CD4-positive, alpha-beta memory T cell (primary cell): ENCODE measurements at regions not wholly inside any gene's neighbourhood (a gene's known extent, or its start where the extent isn't known, plus 50 kb on each side); places are given as distances from the start of the nearest gene placed in this dataset.

Experiments used
- CTCF ChIA-PET: fragments of 350-600 bp; sonication (Branson Sonifier 250); formaldehyde crosslinking; loops from one replicate; lab custom pipeline; 2021; ENCODE audit warnings: inconsistent platforms; ENCODE audit not compliant: partially characterized antibody; lab: Charles Lee
- POLR2A ChIA-PET: fragments of 350-600 bp; sonication (Branson Sonifier 250); formaldehyde crosslinking; loops from one replicate; lab custom pipeline; 2021; ENCODE audit not compliant: partially characterized antibody; lab: Charles Lee
- DNase-seq, 5 donors: peaks; one replicate each; pipeline versions ENCODE4 v3.0.0 to v3.0.0-alpha.2; 2020 to 2022; ENCODE audit warnings: mixed read lengths in 1 of 5
- H3K27ac ChIP-seq: one replicate; pipeline ENCODE4 v1.7.0; 2013; ENCODE audit warnings: low read depth, low read length
- H3K27me3 ChIP-seq: 2 replicates; pipeline ENCODE4 v1.7.0; 2013; ENCODE audit warnings: mild to moderate bottlenecking, low read length, moderate library complexity; ENCODE audit not compliant: insufficient read depth
- H3K36me3 ChIP-seq: 2 replicates; pipeline ENCODE4 v1.7.0; 2013; ENCODE audit warnings: mild to moderate bottlenecking, low read length, moderate library complexity; ENCODE audit not compliant: insufficient read depth
- H3K4me1 ChIP-seq: 2 replicates; pipeline ENCODE4 v1.7.0; 2013; ENCODE audit warnings: mild to moderate bottlenecking, low read length, moderate library complexity; ENCODE audit not compliant: insufficient read depth
- H3K4me3 ChIP-seq, 2 donors: one replicate each; pipeline ENCODE4 v1.7.0; 2013; ENCODE audit warnings: low read length in 2 of 2, mild to moderate bottlenecking in 1 of 2
- H3K9me3 ChIP-seq, 2 donors: one replicate each; pipeline ENCODE4 v1.7.0; 2013; ENCODE audit warnings: low read length in 2 of 2, control low read depth in 1 of 2; ENCODE audit not compliant: control insufficient read depth in 1 of 2
- H3K27ac Mint-ChIP-seq, 7 donors: one replicate each; pipeline ENCODE4 v1.8.0; 2020 to 2021; ENCODE audit warnings: mixed read lengths in 7 of 7, mild to moderate bottlenecking in 6 of 7, inconsistent platforms in 3 of 7, moderate library complexity in 3 of 7
- H3K27me3 Mint-ChIP-seq, 2 donors: one replicate each; pipeline ENCODE4 v1.8.0; 2020 to 2021; ENCODE audit warnings: mixed read lengths in 2 of 2
- H3K36me3 Mint-ChIP-seq, 2 donors: one replicate each; pipeline ENCODE4 v1.8.0; 2020 to 2021; ENCODE audit warnings: mixed read lengths in 2 of 2, inconsistent platforms in 1 of 2, mild to moderate bottlenecking in 1 of 2
- H3K4me1 Mint-ChIP-seq, 4 donors: one replicate each; pipeline ENCODE4 v1.8.0; 2020 to 2021; ENCODE audit warnings: mixed read lengths in 4 of 4, mild to moderate bottlenecking in 1 of 4
- H3K4me3 Mint-ChIP-seq, 8 donors: one replicate each; pipeline ENCODE4 v1.8.0; 2020 to 2021; ENCODE audit warnings: mixed read lengths in 8 of 8, mild to moderate bottlenecking in 7 of 8, moderate library complexity in 6 of 8, inconsistent platforms in 3 of 8
- H3K9me3 Mint-ChIP-seq, 8 donors: one replicate each; pipeline ENCODE4 v1.8.0; 2020 to 2021; ENCODE audit warnings: mixed read lengths in 8 of 8, mild to moderate bottlenecking in 5 of 8, inconsistent platforms in 3 of 8, moderate library complexity in 1 of 8
- intact Hi-C: fragments of 100-400 bp; cut with micrococcal nuclease; formaldehyde crosslinking; loops from one replicate; pipeline ENCODE4 v1.15.1; 2023

DNA sequence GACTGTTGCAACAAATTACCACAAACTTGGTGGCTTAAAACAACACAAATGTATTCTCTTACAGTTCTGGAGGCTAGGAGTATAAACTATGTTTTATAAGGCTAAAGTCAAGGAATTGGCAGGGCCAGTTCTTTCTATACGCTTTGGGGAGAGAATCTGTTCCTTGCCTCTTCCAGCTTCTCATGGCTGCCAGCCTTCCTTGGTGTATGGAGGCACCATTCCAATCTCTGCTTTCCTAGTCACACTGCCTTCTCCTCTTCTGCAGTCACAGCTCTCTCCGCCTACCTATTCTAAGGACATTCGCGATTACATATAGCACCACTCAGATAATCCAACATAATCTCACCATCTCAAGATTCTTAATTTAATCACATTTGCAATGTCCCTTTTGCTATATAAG lies 140.4 kb upstream of the GNAO1 start:
- Mint-ChIP-seq H3K27me3 (peaks cover 4% of the 10 kb centered on the region in 2 donors), H3K4me3 (no peak overlapping the region), H3K27ac (no peak overlapping the region), H3K4me1 (peaks cover 0 to 2% (median under 1%) of the 10 kb centered on the region in 4 donors), H3K36me3 (no peaks in the 10 kb centered on the region), H3K9me3 (no peaks in the 10 kb centered on the region)
- DNase-seq, result no peak
- Histone ChIP-seq H3K27ac (no peak overlapping the region), H3K4me3 (no peak overlapping the region), H3K36me3 (no peaks in the 10 kb centered on the region), H3K4me1 (no peaks in the 10 kb centered on the region), H3K27me3 (no peaks in the 10 kb centered on the region), H3K9me3 (no peaks in the 10 kb centered on the region)
- intact Hi-C loops, result no loop called here
- ChIA-PET POLR2A (interaction anchor here (1.4 kb wide), 1 partner anchor 152 kb away, joined by 3 read pairs; no protein-coding TSS in a partner anchor), CTCF (interaction anchor here (1.7 kb wide), 1 partner anchor 268 kb away, joined by 4 read pairs; no protein-coding TSS in a partner anchor)

DNA sequence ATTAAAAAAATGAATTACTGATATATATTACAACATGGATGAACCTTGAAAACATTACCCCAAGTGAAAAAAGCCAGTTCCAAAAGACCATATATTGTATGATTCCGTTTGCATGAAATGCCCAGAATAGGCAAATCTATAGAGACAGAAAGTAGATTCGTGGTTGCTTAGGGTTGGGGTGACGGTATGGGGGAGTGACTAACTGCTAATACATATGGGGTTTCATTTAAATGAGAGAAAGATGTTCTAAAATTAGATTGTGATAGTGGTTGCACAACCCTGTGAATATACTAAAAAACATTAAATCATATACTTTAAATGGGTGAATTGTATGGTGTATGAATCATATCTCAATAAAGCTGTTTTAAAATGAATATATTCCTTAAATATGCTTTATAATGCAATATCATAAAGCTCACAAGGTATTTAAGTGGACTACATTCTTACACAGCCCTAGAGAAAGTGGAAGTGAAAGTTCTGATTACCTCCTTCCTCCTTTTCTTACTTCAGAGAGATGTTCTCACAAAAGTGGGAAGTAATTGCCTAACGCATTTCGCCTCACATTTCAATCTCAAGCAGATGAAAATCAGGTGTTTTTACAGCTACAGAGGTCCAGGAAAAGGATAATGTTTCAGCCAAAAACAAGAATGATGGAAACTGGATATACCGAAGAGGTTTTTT lies 142.7 kb upstream of the GNAO1 start:
- Histone ChIP-seq H3K27me3 (no peaks in the 10 kb centered on the region), H3K27ac (no peak overlapping the region), H3K9me3 (no peaks in the 10 kb centered on the region), H3K36me3 (no peaks in the 10 kb centered on the region), H3K4me1 (no peaks in the 10 kb centered on the region), H3K4me3 (no peak overlapping the region)
- peak overlapping the region in 6 of 8 donors; percentile 35 to 68 (median 56) for H3K4me3 Mint-ChIP-seq
- H3K27me3 Mint-ChIP-seq, result peaks cover 0 to 4% of the 10 kb centered on the region in 2 donors
- DNase-seq, result no peak
- ChIA-PET CTCF (interaction anchor here (1.1 to 2.6 kb wide), 2 partner anchors 154 to 270 kb away, joined by 3 to 8 read pairs; no protein-coding TSS in a partner anchor), POLR2A (no interaction called here)
- H3K27ac Mint-ChIP-seq, result peak overlapping the region in 1 of 7 donors; percentile 53
- intact Hi-C loops, result no loop called here
- H3K4me1 Mint-ChIP-seq, result peaks cover 0 to 2% (median under 1%) of the 10 kb centered on the region in 4 donors
- no peaks in the 10 kb centered on the region for H3K36me3 Mint-ChIP-seq
- no peaks in the 10 kb centered on the region for H3K9me3 Mint-ChIP-seq

DNA sequence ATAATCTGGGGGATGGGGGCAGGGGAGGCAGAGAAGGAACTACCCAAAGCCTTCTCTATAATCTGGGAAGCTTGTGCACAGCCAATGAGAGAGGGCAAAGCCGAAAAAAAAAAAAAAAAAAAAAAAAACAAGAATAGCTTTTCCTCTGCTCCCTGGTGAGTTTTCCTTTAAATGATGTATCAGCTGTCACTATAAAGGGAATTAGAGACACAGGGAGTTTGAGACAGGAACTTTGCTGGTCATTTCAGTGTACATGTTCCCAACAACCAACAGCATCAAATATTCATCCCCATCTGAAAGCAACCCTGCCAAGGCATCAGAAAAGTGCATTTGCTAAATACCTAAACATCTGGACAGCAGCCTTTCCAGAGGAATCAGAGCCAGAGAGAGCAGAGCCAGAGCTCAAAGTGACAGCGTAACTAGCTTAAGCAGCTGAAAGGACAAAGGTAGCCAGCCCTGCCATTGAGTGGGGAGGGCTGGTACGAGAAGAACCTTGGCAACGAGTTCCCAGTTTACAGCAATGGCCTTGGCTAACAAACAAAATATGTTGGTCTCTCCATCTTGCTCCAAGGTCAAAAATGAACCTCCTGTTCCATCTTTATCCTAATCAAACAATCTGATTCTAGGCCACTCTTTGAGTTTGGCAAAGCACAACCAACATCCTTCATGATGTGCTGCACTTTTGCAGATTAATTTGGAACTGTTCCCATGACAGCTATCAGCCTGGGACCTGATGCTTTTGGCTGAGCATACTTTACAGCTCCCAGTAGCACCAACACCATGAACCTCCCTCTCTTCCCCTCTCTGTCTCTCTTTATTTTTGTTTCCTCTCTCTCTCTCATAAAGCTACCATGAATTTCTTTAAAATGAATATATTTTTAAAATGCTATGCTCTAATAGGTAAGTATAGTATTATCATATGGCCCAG lies 143.7 kb upstream of the GNAO1 start:
- ChIA-PET POLR2A (no interaction called here), CTCF (interaction anchor here (2.6 kb wide), 1 partner anchor 271 kb away, joined by 8 read pairs; no protein-coding TSS in a partner anchor)
- H3K9me3 ChIP-seq, result no peaks in the 10 kb centered on the region
- intact Hi-C loops, result no loop called here
- Mint-ChIP-seq H3K27ac (no peak overlapping the region), H3K4me3 (no peak overlapping the region), H3K9me3 (no peaks in the 10 kb centered on the region), H3K36me3 (no peaks in the 10 kb centered on the region), H3K27me3 (peaks cover 0 to 4% of the 10 kb centered on the region in 2 donors), H3K4me1 (peaks cover 0 to 2% (median under 1%) of the 10 kb centered on the region in 4 donors)
- H3K4me3 ChIP-seq, result no peak overlapping the region
- H3K36me3 ChIP-seq, result no peaks in the 10 kb centered on the region
- no peak for DNase-seq
- no peaks in the 10 kb centered on the region for H3K27me3 ChIP-seq
- H3K4me1 ChIP-seq, result no peaks in the 10 kb centered on the region
- H3K27ac ChIP-seq, result no peak overlapping the region

DNA sequence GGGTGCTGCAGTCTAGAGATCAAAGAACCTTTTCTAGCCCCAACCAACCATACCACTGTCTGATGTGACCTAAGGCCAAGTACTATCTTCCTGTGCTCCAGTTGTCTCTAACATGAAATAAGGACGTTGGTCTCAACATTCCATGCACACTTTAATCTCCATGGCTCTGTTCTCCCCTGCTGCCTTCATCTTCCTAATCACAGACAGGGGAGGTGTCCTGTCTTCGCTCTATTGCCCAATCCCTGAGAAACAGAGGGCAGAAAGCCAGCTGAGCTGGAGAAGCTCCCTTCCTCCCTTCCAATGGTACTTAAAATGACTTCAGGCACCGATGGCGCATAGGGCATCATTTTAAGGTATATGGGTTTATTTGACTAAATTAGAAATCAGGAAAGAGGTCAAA lies 148.9 kb upstream of the GNAO1 start:
- no peaks in the 10 kb centered on the region for H3K36me3 ChIP-seq
- no peaks in the 10 kb centered on the region for H3K27me3 ChIP-seq
- ChIA-PET CTCF (interaction anchor here (1.0 to 5.3 kb wide), 4 partner anchors 161 to 277 kb away, joined by 3 to 55 read pairs (median 32); no protein-coding TSS in a partner anchor), POLR2A (interaction anchor here (2.1 kb wide), 1 partner anchor 276 kb away, joined by 5 read pairs; no protein-coding TSS in a partner anchor)
- H3K4me3 ChIP-seq, result no peak overlapping the region
- peaks cover 0 to 4% of the 10 kb centered on the region in 2 donors for H3K27me3 Mint-ChIP-seq
- H3K4me1 Mint-ChIP-seq, result no peaks in the 10 kb centered on the region
- no peaks in the 10 kb centered on the region for H3K36me3 Mint-ChIP-seq
- no peak overlapping the region for H3K4me3 Mint-ChIP-seq
- no peak overlapping the region for H3K27ac ChIP-seq
- peaks cover 0 to 9% (median 6%) of the 10 kb centered on the region in 8 donors for H3K9me3 Mint-ChIP-seq
- intact Hi-C loops, result loop anchor here (1.0 kb wide), 1 partner anchor 161 kb away; no protein-coding TSS in a partner anchor
- no peaks in the 10 kb centered on the region for H3K9me3 ChIP-seq
- H3K27ac Mint-ChIP-seq, result no peak overlapping the region
- no peak for DNase-seq
- no peaks in the 10 kb centered on the region for H3K4me1 ChIP-seq

DNA sequence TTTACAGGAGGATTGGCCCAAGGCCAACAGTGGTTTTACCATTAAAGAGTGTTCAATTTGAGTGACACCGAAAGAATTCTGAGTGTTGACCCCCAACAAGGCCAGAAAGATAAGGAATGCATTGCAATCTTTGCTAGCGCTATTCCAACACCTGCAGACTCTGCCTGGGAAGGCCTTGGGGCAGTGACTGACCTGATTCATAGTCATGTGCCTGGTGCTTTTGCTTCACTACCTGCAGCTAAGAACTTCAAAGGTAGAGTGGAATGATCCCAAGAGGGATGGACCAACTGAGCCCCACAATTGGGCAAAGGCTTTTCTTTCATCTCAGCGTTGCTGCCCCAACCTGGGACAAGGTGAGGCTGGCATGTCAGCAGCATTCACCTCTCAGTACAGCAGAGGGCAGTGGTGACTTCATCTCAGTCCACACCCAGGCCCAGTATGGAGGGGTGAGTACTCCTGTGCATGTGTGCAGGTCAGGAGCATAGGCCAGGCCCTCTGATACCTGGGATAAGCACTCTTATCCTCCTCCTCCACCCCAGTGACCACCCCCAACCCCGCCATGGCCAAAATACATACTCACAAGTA lies 149.6 kb upstream of the GNAO1 start:
- H3K4me1 ChIP-seq, result no peaks in the 10 kb centered on the region
- Mint-ChIP-seq H3K4me3 (no peak overlapping the region), H3K9me3 (peaks cover 0 to 15% (median 13%) of the 10 kb centered on the region in 8 donors), H3K27me3 (peaks cover 0 to 4% of the 10 kb centered on the region in 2 donors), H3K36me3 (no peaks in the 10 kb centered on the region), H3K4me1 (no peaks in the 10 kb centered on the region), H3K27ac (no peak overlapping the region)
- no peak overlapping the region for H3K4me3 ChIP-seq
- POLR2A ChIA-PET, result interaction anchor here (1.1 to 2.1 kb wide), 2 partner anchors 161 to 277 kb away, joined by 3 to 5 read pairs; no protein-coding TSS in a partner anchor
- H3K9me3 ChIP-seq, result no peaks in the 10 kb centered on the region
- peak in 4 of 5 donors; percentile 25 to 47 (median 36) for DNase-seq
- CTCF ChIA-PET, result interaction anchor here (1.0 to 5.3 kb wide), 9 partner anchors 8 to 315 kb away, joined by 3 to 55 read pairs (median 5); no protein-coding TSS in a partner anchor
- H3K27me3 ChIP-seq, result no peaks in the 10 kb centered on the region
- intact Hi-C loops, result loop anchor here (1.0 kb wide), 1 partner anchor 162 kb away; no protein-coding TSS in a partner anchor
- no peaks in the 10 kb centered on the region for H3K36me3 ChIP-seq
- no peak overlapping the region for H3K27ac ChIP-seq

DNA sequence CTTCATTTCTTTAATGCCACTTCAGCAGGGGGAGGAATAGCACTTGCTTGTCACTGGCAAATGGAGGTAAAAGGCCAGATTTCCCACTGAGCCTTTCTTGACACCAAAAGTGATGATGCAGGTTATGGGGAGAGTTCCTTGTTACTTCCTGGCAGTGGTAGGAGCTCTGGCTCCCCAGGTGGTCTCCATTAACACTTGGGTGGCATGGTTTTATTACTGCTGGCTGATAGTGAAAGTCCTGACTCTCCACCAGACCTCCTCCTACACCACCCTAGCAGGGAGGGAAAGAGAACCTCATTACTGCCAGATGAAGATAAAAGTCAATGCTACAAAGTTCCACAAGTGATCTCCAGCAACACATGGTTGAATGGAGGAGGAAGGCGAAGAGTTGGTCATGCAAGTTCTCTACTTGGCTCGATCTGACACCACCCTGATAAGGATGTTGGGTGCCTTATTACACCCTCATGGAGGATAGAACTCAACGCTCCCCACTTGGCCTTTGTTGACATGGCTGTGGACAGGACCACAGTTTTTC lies 152.7 kb upstream of the GNAO1 start:
- Mint-ChIP-seq H3K9me3 (peaks cover 0 to 18% (median 13%) of the 10 kb centered on the region in 8 donors), H3K27me3 (peaks cover 0 to 2% of the 10 kb centered on the region in 2 donors), H3K27ac (no peak overlapping the region), H3K4me3 (no peak overlapping the region), H3K4me1 (no peaks in the 10 kb centered on the region), H3K36me3 (no peaks in the 10 kb centered on the region)
- no peak for DNase-seq
- H3K9me3 ChIP-seq, result no peaks in the 10 kb centered on the region
- intact Hi-C loops, result no loop called here
- no peaks in the 10 kb centered on the region for H3K27me3 ChIP-seq
- POLR2A ChIA-PET, result no interaction called here
- H3K27ac ChIP-seq, result no peak overlapping the region
- no peaks in the 10 kb centered on the region for H3K4me1 ChIP-seq
- CTCF ChIA-PET, result interaction anchor here (5.3 kb wide), 1 partner anchor 280 kb away, joined by 55 read pairs; no protein-coding TSS in a partner anchor
- H3K36me3 ChIP-seq, result no peaks in the 10 kb centered on the region
- no peak overlapping the region for H3K4me3 ChIP-seq
